ENCODE measurements at regions not wholly inside any gene's neighbourhood (a gene's known extent, or its start where the extent isn't known, plus 50 kb on each side); places are given as distances from the start of the nearest gene placed in this dataset.

DNA sequence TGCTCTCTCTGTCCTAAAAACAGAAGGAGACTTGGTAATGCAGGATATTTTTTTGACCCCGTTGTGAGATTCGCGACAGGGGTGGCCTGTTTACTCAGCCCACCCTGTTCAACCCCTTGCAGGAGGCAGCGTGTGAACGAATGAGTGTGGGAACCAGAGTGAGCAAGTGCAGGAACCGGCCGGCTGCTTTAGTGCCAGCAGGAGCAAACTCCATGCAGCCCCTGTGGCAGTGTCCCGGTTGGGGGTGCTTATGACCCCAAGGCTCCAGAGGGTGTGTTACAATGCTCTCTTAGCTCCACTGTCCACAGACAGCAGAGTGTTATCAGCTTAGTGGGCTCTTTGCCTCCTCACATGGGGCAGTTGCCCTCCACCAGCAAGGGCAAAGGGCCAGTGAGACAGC is 225.2 kb downstream of the ETNK1 start:
- Histone ChIP-seq H3K79me1 (ENCODE audit: low read depth, low read length) (no peaks in the 10 kb centered on the region), H3K4me2 (ENCODE audit: insufficient read depth, low read length, poor library complexity, severe bottlenecking) (no peak overlapping the region), H3K9ac (ENCODE audit: low read depth, low read length, poor library complexity) (no peak overlapping the region), H2BK120ac (ENCODE audit: low read depth, low read length) (no peak overlapping the region), H3K9me3 (replicated peaks in 1 of 2; ENCODE audit: control insufficient read depth in 2 of 2, insufficient read depth in 1 of 2, low read depth in 1 of 2, low read length in 2 of 2) (no peaks in the 10 kb centered on the region), H3K27ac (replicated peaks; ENCODE audit: low read length) (no peak overlapping the region), H3K18ac (ENCODE audit: low read length) (peak overlapping the region; percentile 19), H3K36me3 (replicated peaks in 1 of 2; ENCODE audit: control insufficient read depth in 2 of 2, insufficient read depth in 2 of 2, low read length in 2 of 2) (no peaks in the 10 kb centered on the region), H3K27me3 (ENCODE audit: control insufficient read depth in 3 of 3, insufficient read depth in 3 of 3, low read depth in 1 of 3, low read length in 3 of 3) (peaks cover 0 to 7% (median 0%) of the 10 kb centered on the region in 3 experiments), H4K91ac (ENCODE audit: low read depth, low read length, poor library complexity) (no peak overlapping the region), H3K4me1 (ENCODE audit: control insufficient read depth in 2 of 2, insufficient read depth in 1 of 2, low read depth in 1 of 2, low read length in 2 of 2) (no peaks in the 10 kb centered on the region), H3K14ac (ENCODE audit: low read length) (no peak overlapping the region), H3K4ac (ENCODE audit: low read length) (no peak overlapping the region), H2BK12ac (ENCODE audit: low read length) (no peak overlapping the region), H2AK5ac (ENCODE audit: low read depth, low read length) (no peak overlapping the region), H3K4me3 (ENCODE audit: low read length in 2 of 2) (no peak overlapping the region), H2AFZ (ENCODE audit: low read length) (no peak overlapping the region), H2BK15ac (ENCODE audit: low read length) (no peak overlapping the region), H3K23ac (ENCODE audit: low read depth, low read length, poor library complexity) (peak overlapping the region; percentile 13), H2BK5ac (ENCODE audit: low read length) (no peak overlapping the region), H4K8ac (ENCODE audit: low read depth, low read length) (no peak overlapping the region)
- no CpG with 5 or more reads among the region's 8 CpGs for WGBS, 2 donors (ENCODE audit: extremely low coverage in 2 of 2, insufficient read length in 2 of 2, insufficient replicate concordance in 1 of 2)
- no peak for DNase-seq (ENCODE audit: low spot score)

DNA sequence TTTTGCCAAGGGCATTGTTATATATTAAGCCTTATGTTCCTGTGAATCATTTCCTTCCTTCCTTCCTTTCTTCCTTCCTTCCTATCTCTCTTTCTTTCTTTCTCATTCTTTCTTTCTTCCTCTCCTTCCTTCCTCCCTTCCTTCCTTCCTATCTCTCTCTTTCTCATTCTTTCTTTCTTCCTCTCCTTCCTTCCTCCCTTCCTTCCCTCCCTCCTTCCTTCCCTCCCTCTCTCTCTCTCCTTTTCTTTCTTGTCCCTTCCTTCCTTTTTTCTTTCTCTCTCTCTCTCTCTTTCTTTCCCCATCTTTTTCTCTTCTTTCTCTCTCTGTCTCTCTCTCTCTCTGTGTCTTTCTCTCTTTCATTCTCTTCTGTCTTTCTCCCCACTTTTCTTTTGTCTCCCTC is 226.6 kb downstream of the ETNK1 start:
- Histone ChIP-seq H3K4me2 (ENCODE audit: insufficient read depth, low read length, poor library complexity, severe bottlenecking) (no peak overlapping the region), H3K4me3 (ENCODE audit: low read length in 2 of 2) (no peak overlapping the region), H3K4ac (ENCODE audit: low read length) (no peak overlapping the region), H2BK15ac (ENCODE audit: low read length) (no peak overlapping the region), H3K18ac (ENCODE audit: low read length) (no peak overlapping the region), H3K36me3 (replicated peaks in 1 of 2; ENCODE audit: control insufficient read depth in 2 of 2, insufficient read depth in 2 of 2, low read length in 2 of 2) (no peaks in the 10 kb centered on the region), H2BK120ac (ENCODE audit: low read depth, low read length) (no peak overlapping the region), H2BK5ac (ENCODE audit: low read length) (no peak overlapping the region), H3K9me3 (replicated peaks in 1 of 2; ENCODE audit: control insufficient read depth in 2 of 2, insufficient read depth in 1 of 2, low read depth in 1 of 2, low read length in 2 of 2) (no peaks in the 10 kb centered on the region), H3K79me1 (ENCODE audit: low read depth, low read length) (no peaks in the 10 kb centered on the region), H2BK12ac (ENCODE audit: low read length) (no peak overlapping the region), H3K23ac (ENCODE audit: low read depth, low read length, poor library complexity) (no peak overlapping the region), H4K91ac (ENCODE audit: low read depth, low read length, poor library complexity) (no peak overlapping the region), H2AFZ (ENCODE audit: low read length) (no peak overlapping the region), H3K4me1 (ENCODE audit: control insufficient read depth in 2 of 2, insufficient read depth in 1 of 2, low read depth in 1 of 2, low read length in 2 of 2) (peaks cover 0 to under 1% of the 10 kb centered on the region in 2 donors), H3K14ac (ENCODE audit: low read length) (no peak overlapping the region), H3K9ac (ENCODE audit: low read depth, low read length, poor library complexity) (no peak overlapping the region), H3K27ac (replicated peaks; ENCODE audit: low read length) (no peak overlapping the region), H2AK5ac (ENCODE audit: low read depth, low read length) (no peak overlapping the region), H3K27me3 (ENCODE audit: control insufficient read depth in 3 of 3, insufficient read depth in 3 of 3, low read depth in 1 of 3, low read length in 3 of 3) (peaks cover 0 to 7% (median 0%) of the 10 kb centered on the region in 3 experiments), H4K8ac (ENCODE audit: low read depth, low read length) (no peak overlapping the region)
- no peak for DNase-seq (ENCODE audit: low spot score)

DNA sequence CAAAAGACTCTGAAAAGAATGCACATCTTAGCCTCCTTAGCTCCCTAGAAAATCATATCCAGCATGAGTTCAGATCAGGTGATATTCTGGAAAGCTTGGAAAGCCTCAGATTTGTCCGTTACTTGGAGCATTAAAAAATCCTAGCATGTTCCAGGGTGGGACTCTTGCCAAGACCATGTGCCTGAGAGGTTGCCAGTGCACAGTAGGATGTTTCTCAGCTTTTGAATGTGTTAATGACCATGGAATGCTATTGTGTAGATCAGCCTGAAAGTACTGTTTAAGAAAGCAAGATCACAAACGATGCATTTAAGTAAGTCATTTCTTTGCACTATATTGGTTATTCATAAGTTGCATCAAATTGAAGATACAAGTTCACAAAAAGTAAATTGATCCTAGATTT is 230.5 kb downstream of the ETNK1 start:
- H3K79me1 ChIP-seq (ENCODE audit: low read depth, low read length), result no peaks in the 10 kb centered on the region
- H2BK120ac ChIP-seq (ENCODE audit: low read depth, low read length), result no peak overlapping the region
- H2BK5ac ChIP-seq (ENCODE audit: low read length), result no peak overlapping the region
- no peak overlapping the region for H3K4me3 ChIP-seq (ENCODE audit: low read length in 2 of 2)
- no peak overlapping the region for H3K9ac ChIP-seq (ENCODE audit: low read depth, low read length, poor library complexity)
- no CpG with 5 or more reads among the region's 2 CpGs for WGBS, 2 donors (ENCODE audit: extremely low coverage in 2 of 2, insufficient read length in 2 of 2, insufficient replicate concordance in 1 of 2)
- H3K18ac ChIP-seq (ENCODE audit: low read length), result no peak overlapping the region
- H2BK12ac ChIP-seq (ENCODE audit: low read length), result no peak overlapping the region
- no peak overlapping the region for H3K14ac ChIP-seq (ENCODE audit: low read length)
- no peak overlapping the region for H2AFZ ChIP-seq (ENCODE audit: low read length)
- no peaks in the 10 kb centered on the region for H3K27me3 ChIP-seq (ENCODE audit: control insufficient read depth in 3 of 3, insufficient read depth in 3 of 3, low read depth in 1 of 3, low read length in 3 of 3)
- no peak for DNase-seq (ENCODE audit: low spot score)
- H4K91ac ChIP-seq (ENCODE audit: low read depth, low read length, poor library complexity), result no peak overlapping the region
- H3K23ac ChIP-seq (ENCODE audit: low read depth, low read length, poor library complexity), result no peak overlapping the region
- H3K27ac ChIP-seq (replicated peaks; ENCODE audit: low read length), result no peak overlapping the region
- H3K4me1 ChIP-seq (ENCODE audit: control insufficient read depth in 2 of 2, insufficient read depth in 1 of 2, low read depth in 1 of 2, low read length in 2 of 2), result peaks cover 2 to 11% of the 10 kb centered on the region in 2 donors
- no peak overlapping the region for H4K8ac ChIP-seq (ENCODE audit: low read depth, low read length)
- H2BK15ac ChIP-seq (ENCODE audit: low read length), result no peak overlapping the region
- no peaks in the 10 kb centered on the region for H3K9me3 ChIP-seq (replicated peaks in 1 of 2; ENCODE audit: control insufficient read depth in 2 of 2, insufficient read depth in 1 of 2, low read depth in 1 of 2, low read length in 2 of 2)
- H2AK5ac ChIP-seq (ENCODE audit: low read depth, low read length), result no peak overlapping the region
- no peaks in the 10 kb centered on the region for H3K36me3 ChIP-seq (replicated peaks in 1 of 2; ENCODE audit: control insufficient read depth in 2 of 2, insufficient read depth in 2 of 2, low read length in 2 of 2)
- H3K4me2 ChIP-seq (ENCODE audit: insufficient read depth, low read length, poor library complexity, severe bottlenecking), result no peak overlapping the region
- H3K4ac ChIP-seq (ENCODE audit: low read length), result no peak overlapping the region

DNA sequence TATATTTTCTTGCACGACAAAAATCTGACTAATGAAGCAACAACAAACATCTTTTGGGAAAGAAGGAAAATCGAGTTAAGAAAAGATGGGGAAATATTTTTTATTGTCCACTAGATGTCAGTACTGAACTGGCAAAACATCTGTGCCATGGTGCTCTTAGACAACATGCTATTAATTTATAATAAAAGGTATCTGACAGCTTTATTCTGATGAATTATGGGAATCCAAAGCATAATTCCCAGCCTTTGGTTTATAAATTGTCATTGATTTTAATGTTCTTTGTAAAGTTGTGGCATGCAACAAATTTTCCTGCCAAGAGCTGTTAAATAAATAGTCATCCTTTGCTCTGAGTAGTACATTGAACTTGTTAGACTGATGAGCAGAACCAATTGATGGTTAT is 231.2 kb downstream of the ETNK1 start:
- no CpG with 5 or more reads among the region's 2 CpGs for WGBS, 2 donors (ENCODE audit: extremely low coverage in 2 of 2, insufficient read length in 2 of 2, insufficient replicate concordance in 1 of 2)
- Histone ChIP-seq H3K4me2 (ENCODE audit: insufficient read depth, low read length, poor library complexity, severe bottlenecking) (no peak overlapping the region), H2AK5ac (ENCODE audit: low read depth, low read length) (no peak overlapping the region), H3K14ac (ENCODE audit: low read length) (no peak overlapping the region), H3K18ac (ENCODE audit: low read length) (no peak overlapping the region), H3K79me1 (ENCODE audit: low read depth, low read length) (no peaks in the 10 kb centered on the region), H2BK12ac (ENCODE audit: low read length) (no peak overlapping the region), H3K36me3 (replicated peaks in 1 of 2; ENCODE audit: control insufficient read depth in 2 of 2, insufficient read depth in 2 of 2, low read length in 2 of 2) (no peaks in the 10 kb centered on the region), H2BK5ac (ENCODE audit: low read length) (no peak overlapping the region), H2BK120ac (ENCODE audit: low read depth, low read length) (no peak overlapping the region), H3K9me3 (replicated peaks in 1 of 2; ENCODE audit: control insufficient read depth in 2 of 2, insufficient read depth in 1 of 2, low read depth in 1 of 2, low read length in 2 of 2) (no peaks in the 10 kb centered on the region), H3K9ac (ENCODE audit: low read depth, low read length, poor library complexity) (no peak overlapping the region), H4K8ac (ENCODE audit: low read depth, low read length) (no peak overlapping the region), H2BK15ac (ENCODE audit: low read length) (no peak overlapping the region), H3K23ac (ENCODE audit: low read depth, low read length, poor library complexity) (no peak overlapping the region), H3K27ac (replicated peaks; ENCODE audit: low read length) (no peak overlapping the region), H3K4me1 (ENCODE audit: control insufficient read depth in 2 of 2, insufficient read depth in 1 of 2, low read depth in 1 of 2, low read length in 2 of 2) (peaks cover 2 to 11% of the 10 kb centered on the region in 2 donors), H3K27me3 (ENCODE audit: control insufficient read depth in 3 of 3, insufficient read depth in 3 of 3, low read depth in 1 of 3, low read length in 3 of 3) (no peaks in the 10 kb centered on the region), H3K4ac (ENCODE audit: low read length) (no peak overlapping the region), H2AFZ (ENCODE audit: low read length) (no peak overlapping the region), H3K4me3 (ENCODE audit: low read length in 2 of 2) (no peak overlapping the region), H4K91ac (ENCODE audit: low read depth, low read length, poor library complexity) (no peak overlapping the region)
- DNase-seq (ENCODE audit: low spot score), result peak; percentile 14
